Prostate gland (tissue), 2 donors: ENCODE measurements at regions not wholly inside any gene's neighbourhood (a gene's known extent, or its start where the extent isn't known, plus 50 kb on each side); places are given as distances from the start of the nearest gene placed in this dataset.

Experiments
- DNase-seq: peaks from one replicate; pipeline ENCODE4 v3.0.0-alpha.2; 2019; ENCODE audit warnings: low spot score
- H3K27ac ChIP-seq, 2 donors: fragments of 200-600 bp; sonication (generic); 2 replicates each; pipeline ENCODE4 v1.5.1; 2017 to 2019
- H3K27me3 ChIP-seq: fragments of 200-600 bp; sonication (generic); replicated peaks from 2 replicates; pipeline ENCODE4 v1.5.1; 2019; ENCODE audit not compliant: insufficient read depth
- H3K36me3 ChIP-seq, 2 donors: fragments of 200-600 bp; sonication (generic); 1 replicate in 1 of 2; 2 replicates in 1 of 2; pipeline versions ENCODE4 v1.5.1 to v1.8.1; 2017 to 2019
- H3K4me1 ChIP-seq: fragments of 200-600 bp; sonication (generic); replicated peaks from 2 replicates; pipeline ENCODE4 v1.5.1; 2019
- H3K4me3 ChIP-seq, 2 donors: fragments of 200-600 bp; sonication (generic); 2 replicates each; pipeline ENCODE4 v1.5.1; 2017 to 2019
- H3K9me3 ChIP-seq: fragments of 200-600 bp; sonication (generic); 2 replicates; pipeline ENCODE4 v1.5.1; 2017
- POLR2A ChIP-seq: fragments of 450-650 bp; IDR thresholded peaks from one replicate; pipeline ENCODE4 v1.6.1; 2016; ENCODE audit warnings: antibody characterized with exemption, mild to moderate bottlenecking
- POLR2AphosphoS5 ChIP-seq: sonication (generic); formaldehyde crosslinking; IDR thresholded peaks from one replicate; pipeline ENCODE4 v1.6.1; 2017; ENCODE audit warnings: antibody characterized with exemption
- WGBS: methylation state at CpG from one replicate; pipeline ENCODE4 v1.1.5; 2018; 5-methylcytosine and 5-hydroxymethylcytosine counted together
- intact Hi-C: fragments of 100-400 bp; cut with DNase I; formaldehyde crosslinking; loops from one replicate; pipeline ENCODE4 v1.14.2; 2022
- TF ChIP-seq, protein P1 (sequence below), 4 experiments: fragments of 200-600 bp in 2 of 4; fragments of 450-650 bp in 2 of 4; sonication (generic) in 2 of 4; IDR thresholded peaks; 1 replicate in 3 of 4; 2 replicates in 1 of 4; pipeline ENCODE4 v1.5.1; 2016 to 2019; ENCODE audit warnings: antibody characterized with exemption in 4 of 4, mild to moderate bottlenecking in 2 of 4, moderate library complexity in 2 of 4

DNA sequence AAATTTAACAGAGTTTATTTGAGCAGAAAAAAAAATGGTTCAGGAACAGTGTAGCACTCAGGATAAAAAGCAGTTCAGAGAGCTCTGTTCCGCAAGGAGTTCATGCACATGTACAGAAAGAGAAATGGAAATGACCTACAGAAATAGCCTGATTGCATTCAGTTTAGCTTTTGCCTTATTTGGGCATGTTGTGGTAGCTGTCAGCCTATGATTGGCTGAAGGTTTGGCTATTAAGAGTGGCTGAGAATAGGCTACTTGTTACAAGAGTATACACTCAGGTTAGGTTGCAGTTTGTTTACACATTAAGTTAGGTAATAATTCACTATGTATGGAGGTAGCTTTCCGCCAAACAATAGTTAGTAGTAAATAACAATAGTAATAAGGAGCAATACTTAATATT lies 511.0 kb upstream of the TMPRSS15 start:
- no peaks in the 10 kb centered on the region for H3K9me3 ChIP-seq
- DNase-seq = no peak
- TF ChIP-seq, protein P1, sequence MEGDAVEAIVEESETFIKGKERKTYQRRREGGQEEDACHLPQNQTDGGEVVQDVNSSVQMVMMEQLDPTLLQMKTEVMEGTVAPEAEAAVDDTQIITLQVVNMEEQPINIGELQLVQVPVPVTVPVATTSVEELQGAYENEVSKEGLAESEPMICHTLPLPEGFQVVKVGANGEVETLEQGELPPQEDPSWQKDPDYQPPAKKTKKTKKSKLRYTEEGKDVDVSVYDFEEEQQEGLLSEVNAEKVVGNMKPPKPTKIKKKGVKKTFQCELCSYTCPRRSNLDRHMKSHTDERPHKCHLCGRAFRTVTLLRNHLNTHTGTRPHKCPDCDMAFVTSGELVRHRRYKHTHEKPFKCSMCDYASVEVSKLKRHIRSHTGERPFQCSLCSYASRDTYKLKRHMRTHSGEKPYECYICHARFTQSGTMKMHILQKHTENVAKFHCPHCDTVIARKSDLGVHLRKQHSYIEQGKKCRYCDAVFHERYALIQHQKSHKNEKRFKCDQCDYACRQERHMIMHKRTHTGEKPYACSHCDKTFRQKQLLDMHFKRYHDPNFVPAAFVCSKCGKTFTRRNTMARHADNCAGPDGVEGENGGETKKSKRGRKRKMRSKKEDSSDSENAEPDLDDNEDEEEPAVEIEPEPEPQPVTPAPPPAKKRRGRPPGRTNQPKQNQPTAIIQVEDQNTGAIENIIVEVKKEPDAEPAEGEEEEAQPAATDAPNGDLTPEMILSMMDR (IDR thresholded peaks at IDR 0.05) = no peak
- no peak for TF ChIP-seq POLR2A
- no peak for TF ChIP-seq POLR2AphosphoS5
- H3K27me3 ChIP-seq = no peaks in the 10 kb centered on the region
- H3K36me3 ChIP-seq = no peaks in the 10 kb centered on the region
- H3K27ac ChIP-seq = no peak overlapping the region
- 92% methylated on average over 2 of the region's 2 CpGs for WGBS
- no peak overlapping the region for H3K4me3 ChIP-seq
- intact Hi-C loops = no loop called here
- H3K4me1 ChIP-seq = no peaks in the 10 kb centered on the region

DNA sequence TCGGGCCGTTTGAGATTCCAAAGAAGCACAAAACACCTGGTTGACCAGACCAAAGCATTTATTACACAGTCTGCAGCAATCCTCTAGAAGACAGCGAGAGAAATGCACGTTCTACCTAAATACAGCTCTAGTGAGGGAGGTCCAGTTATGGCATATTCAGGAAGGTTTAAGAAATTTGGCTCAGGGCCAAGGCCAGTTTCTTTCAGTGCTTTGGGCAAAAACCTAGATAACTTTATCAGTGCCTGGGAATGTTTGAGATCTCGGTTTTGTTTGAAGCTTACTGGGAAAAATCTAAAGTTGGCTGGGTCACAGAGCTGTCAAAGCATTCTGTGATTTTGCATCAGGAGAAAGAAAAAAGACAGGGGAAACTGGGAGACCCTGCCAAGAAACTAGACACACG lies 514.0 kb upstream of the TMPRSS15 start:
- intact Hi-C loops = no loop called here
- WGBS = 53% methylated on average over 6 of the region's 6 CpGs
- Histone ChIP-seq H3K36me3 (no peaks in the 10 kb centered on the region), H3K4me3 (no peak overlapping the region), H3K27ac (no peak overlapping the region), H3K9me3 (no peaks in the 10 kb centered on the region), H3K4me1 (no peaks in the 10 kb centered on the region), H3K27me3 (no peaks in the 10 kb centered on the region)
- no peak for TF ChIP-seq POLR2AphosphoS5
- TF ChIP-seq POLR2A = no peak
- TF ChIP-seq, protein P1 (IDR thresholded peaks at IDR 0.05) = no peak
- DNase-seq = no peak

DNA sequence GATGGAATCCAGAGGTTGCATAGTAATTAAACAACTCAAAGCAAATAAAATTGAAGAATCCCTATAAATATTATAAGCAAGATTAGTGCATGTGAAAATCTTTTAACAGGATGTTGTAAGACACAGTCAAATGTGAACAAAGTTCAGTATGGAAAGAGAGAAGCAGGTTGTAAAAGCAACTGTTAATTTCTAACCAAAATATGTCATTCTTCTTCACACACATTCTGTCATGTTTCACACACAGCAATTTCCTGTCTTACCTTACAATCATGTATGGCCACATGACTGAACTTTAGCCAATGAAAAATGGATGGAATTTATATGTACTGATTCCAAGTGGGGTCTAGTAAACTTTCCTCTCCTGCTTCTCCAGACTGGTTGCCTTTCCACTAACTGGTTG lies 527.7 kb upstream of the TMPRSS15 start:
- no peaks in the 10 kb centered on the region for H3K27me3 ChIP-seq
- TF ChIP-seq POLR2A = no peak
- TF ChIP-seq, protein P1 (IDR thresholded peaks at IDR 0.05) = no peak
- DNase-seq = no peak

DNA sequence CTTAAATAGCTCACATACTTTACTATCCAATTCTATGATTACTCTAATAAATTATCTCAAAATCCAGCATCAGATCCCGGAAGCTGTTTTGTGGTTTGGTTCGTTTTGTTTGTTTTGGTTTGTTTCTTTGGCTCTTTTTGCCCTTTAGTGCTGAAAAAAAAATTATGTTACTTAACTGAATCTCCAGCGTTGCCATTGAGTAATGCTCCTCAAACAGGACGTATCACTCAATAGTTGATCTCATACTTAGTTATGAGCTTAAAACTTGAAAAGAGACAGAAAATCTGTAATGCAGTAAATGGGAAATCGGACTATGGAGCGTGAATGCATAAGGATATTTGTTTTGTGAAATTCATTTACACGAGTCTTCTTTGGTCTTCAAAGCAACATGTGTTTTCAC lies 533.8 kb upstream of the TMPRSS15 start:
- Histone ChIP-seq H3K9me3 (no peaks in the 10 kb centered on the region), H3K4me3 (no peak overlapping the region), H3K27me3 (no peaks in the 10 kb centered on the region), H3K27ac (no peak overlapping the region), H3K4me1 (no peaks in the 10 kb centered on the region), H3K36me3 (no peaks in the 10 kb centered on the region)
- no peak for DNase-seq
- TF ChIP-seq POLR2A (no peak), POLR2AphosphoS5 (no peak)
- TF ChIP-seq, protein P1 (IDR thresholded peaks at IDR 0.05) = no peak
- intact Hi-C loops = no loop called here
- whole genome bisulfite sequencing = 80% methylated on average over 7 of the region's 7 CpGs

More for the DNA sequence above, 527.7 kb upstream of the TMPRSS15 start:
- Histone ChIP-seq H3K27ac (no peak overlapping the region), H3K9me3 (no peaks in the 10 kb centered on the region), H3K4me1 (no peaks in the 10 kb centered on the region), H3K36me3 (no peaks in the 10 kb centered on the region), H3K4me3 (no peak overlapping the region)
- intact Hi-C loops = no loop called here

DNA sequence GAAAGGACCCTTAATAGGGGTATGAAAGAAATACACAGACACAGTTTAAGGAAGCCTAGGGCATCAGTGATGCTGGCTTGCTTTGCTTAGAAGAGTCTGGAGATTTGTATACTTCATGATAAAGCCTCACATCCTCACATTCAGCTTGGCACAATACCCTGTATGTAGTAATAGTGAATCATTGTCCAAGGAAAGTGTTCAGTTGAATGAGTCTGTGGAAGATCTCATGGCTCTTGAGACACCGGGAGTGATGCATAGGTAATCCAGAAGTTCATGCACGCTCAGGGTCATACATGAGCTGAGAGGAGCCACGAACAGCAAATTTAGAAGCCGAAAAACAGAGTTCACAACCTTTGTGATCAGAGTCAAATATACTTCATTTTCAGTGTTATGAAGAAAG lies 537.2 kb upstream of the TMPRSS15 start:
- intact Hi-C loops = no loop called here
- H3K36me3 ChIP-seq = no peaks in the 10 kb centered on the region
- no peak for DNase-seq
- no peak for TF ChIP-seq POLR2AphosphoS5
- TF ChIP-seq, protein P1 (IDR thresholded peaks at IDR 0.05) = no peak
- no peak for TF ChIP-seq POLR2A
- H3K27ac ChIP-seq = no peak overlapping the region
- 88% methylated on average over 4 of the region's 4 CpGs for WGBS
- H3K27me3 ChIP-seq = no peaks in the 10 kb centered on the region
- no peak overlapping the region for H3K4me3 ChIP-seq
- H3K9me3 ChIP-seq = no peaks in the 10 kb centered on the region
- no peaks in the 10 kb centered on the region for H3K4me1 ChIP-seq
